H1 (cell line): ENCODE measurements at regions not wholly inside any gene's neighbourhood (a gene's known extent, or its start where the extent isn't known, plus 50 kb on each side); places are given as distances from the start of the nearest gene placed in this dataset.

Experiments
- CHD2 ChIP-seq: IDR thresholded peaks from 2 replicates; pipeline ENCODE4 v1.6.1; 2012; ENCODE audit warnings: low read length, improper control_type of control experiment
- CTBP2 ChIP-seq: IDR thresholded peaks from 2 replicates; pipeline ENCODE4 v1.7.0; 2011; ENCODE audit warnings: borderline replicate concordance, mild to moderate bottlenecking, moderate library complexity, mixed read lengths, low read length; ENCODE audit not compliant: insufficient read depth, insufficient read length
- EP300 ChIP-seq, 2 experiments: IDR thresholded peaks; 1 replicate in 1 of 2; 2 replicates in 1 of 2; pipeline ENCODE4 v1.6.1; 2011 to 2012; ENCODE audit warnings: low read depth in 2 of 2, low read length in 2 of 2, mild to moderate bottlenecking in 2 of 2, borderline replicate concordance in 1 of 2, inconsistent platforms in 1 of 2, moderate library complexity in 1 of 2
- KDM1A ChIP-seq: fragments of 200-600, 300-600 bp; sonication (generic); IDR thresholded peaks from 2 replicates; pipeline ENCODE4 v1.7.1; 2016; ENCODE audit warnings: mild to moderate bottlenecking, low read length, borderline replicate concordance
- MAFK ChIP-seq: IDR thresholded peaks from 2 replicates; pipeline ENCODE4 v1.6.1; 2012; ENCODE audit warnings: low read depth, mild to moderate bottlenecking, improper control_type of control experiment, low read length
- SUZ12 ChIP-seq: fragments of 200-600 bp; sonication (generic); IDR thresholded peaks from 2 replicates; pipeline ENCODE4 v1.6.1; 2012; ENCODE audit warnings: mild to moderate bottlenecking, inconsistent platforms, low read length, moderate library complexity, mixed read lengths
- YY1 ChIP-seq: IDR thresholded peaks from 2 replicates; pipeline ENCODE4 v1.6.1; 2011; ENCODE audit warnings: low read depth, mild to moderate bottlenecking, low read length
- ZNF274 ChIP-seq: IDR thresholded peaks from 2 replicates; pipeline ENCODE4 v1.7.0; 2012; ENCODE audit warnings: low read length, borderline replicate concordance; ENCODE audit errors: extremely low read depth
- TF ChIP-seq, protein P1 (sequence below): fragments of 300-600 bp; sonication (generic); IDR thresholded peaks from 2 replicates; pipeline ENCODE4 v1.7.1; 2012; ENCODE audit warnings: low read length, moderate library complexity, mild to moderate bottlenecking, inconsistent platforms; ENCODE audit not compliant: insufficient replicate concordance

DNA sequence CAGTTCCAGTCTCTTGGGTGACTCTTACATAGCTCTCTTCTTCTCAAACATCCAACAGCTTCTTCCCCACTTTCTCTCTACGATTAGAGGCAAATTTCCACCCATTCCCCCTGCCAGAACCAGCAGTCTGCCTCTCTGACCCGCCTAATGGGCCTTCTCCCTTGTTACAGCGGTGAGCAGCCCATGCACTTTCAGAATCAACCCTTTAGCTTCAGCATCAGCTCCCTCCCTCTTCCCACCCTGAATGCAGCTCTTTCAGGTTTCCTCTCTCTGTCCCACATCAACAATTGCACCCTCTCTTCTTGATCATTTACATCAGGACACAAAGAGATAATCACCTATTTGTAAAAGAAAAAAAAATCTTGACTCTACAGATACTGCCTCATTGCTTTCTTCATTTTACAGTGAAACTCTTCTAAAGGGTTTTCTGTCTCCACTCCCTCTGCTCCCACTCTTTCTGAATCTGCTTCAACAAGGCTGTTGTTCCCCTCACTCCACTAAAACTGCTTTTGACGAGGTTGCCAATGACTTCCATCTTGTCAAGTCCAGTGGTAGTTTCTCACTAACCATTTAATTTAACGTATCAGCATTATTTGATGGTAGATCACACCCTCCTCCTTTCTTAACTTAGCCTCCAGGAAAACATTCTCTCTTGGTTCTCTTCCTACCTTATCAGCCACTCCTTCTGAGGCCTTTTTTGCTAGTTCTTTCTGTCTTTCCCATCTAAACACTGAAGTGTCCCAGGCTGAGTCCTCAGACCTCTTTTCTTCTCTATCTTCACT, 106.6 kb downstream of the NPY start (continued):
- TF ChIP-seq, protein P1, sequence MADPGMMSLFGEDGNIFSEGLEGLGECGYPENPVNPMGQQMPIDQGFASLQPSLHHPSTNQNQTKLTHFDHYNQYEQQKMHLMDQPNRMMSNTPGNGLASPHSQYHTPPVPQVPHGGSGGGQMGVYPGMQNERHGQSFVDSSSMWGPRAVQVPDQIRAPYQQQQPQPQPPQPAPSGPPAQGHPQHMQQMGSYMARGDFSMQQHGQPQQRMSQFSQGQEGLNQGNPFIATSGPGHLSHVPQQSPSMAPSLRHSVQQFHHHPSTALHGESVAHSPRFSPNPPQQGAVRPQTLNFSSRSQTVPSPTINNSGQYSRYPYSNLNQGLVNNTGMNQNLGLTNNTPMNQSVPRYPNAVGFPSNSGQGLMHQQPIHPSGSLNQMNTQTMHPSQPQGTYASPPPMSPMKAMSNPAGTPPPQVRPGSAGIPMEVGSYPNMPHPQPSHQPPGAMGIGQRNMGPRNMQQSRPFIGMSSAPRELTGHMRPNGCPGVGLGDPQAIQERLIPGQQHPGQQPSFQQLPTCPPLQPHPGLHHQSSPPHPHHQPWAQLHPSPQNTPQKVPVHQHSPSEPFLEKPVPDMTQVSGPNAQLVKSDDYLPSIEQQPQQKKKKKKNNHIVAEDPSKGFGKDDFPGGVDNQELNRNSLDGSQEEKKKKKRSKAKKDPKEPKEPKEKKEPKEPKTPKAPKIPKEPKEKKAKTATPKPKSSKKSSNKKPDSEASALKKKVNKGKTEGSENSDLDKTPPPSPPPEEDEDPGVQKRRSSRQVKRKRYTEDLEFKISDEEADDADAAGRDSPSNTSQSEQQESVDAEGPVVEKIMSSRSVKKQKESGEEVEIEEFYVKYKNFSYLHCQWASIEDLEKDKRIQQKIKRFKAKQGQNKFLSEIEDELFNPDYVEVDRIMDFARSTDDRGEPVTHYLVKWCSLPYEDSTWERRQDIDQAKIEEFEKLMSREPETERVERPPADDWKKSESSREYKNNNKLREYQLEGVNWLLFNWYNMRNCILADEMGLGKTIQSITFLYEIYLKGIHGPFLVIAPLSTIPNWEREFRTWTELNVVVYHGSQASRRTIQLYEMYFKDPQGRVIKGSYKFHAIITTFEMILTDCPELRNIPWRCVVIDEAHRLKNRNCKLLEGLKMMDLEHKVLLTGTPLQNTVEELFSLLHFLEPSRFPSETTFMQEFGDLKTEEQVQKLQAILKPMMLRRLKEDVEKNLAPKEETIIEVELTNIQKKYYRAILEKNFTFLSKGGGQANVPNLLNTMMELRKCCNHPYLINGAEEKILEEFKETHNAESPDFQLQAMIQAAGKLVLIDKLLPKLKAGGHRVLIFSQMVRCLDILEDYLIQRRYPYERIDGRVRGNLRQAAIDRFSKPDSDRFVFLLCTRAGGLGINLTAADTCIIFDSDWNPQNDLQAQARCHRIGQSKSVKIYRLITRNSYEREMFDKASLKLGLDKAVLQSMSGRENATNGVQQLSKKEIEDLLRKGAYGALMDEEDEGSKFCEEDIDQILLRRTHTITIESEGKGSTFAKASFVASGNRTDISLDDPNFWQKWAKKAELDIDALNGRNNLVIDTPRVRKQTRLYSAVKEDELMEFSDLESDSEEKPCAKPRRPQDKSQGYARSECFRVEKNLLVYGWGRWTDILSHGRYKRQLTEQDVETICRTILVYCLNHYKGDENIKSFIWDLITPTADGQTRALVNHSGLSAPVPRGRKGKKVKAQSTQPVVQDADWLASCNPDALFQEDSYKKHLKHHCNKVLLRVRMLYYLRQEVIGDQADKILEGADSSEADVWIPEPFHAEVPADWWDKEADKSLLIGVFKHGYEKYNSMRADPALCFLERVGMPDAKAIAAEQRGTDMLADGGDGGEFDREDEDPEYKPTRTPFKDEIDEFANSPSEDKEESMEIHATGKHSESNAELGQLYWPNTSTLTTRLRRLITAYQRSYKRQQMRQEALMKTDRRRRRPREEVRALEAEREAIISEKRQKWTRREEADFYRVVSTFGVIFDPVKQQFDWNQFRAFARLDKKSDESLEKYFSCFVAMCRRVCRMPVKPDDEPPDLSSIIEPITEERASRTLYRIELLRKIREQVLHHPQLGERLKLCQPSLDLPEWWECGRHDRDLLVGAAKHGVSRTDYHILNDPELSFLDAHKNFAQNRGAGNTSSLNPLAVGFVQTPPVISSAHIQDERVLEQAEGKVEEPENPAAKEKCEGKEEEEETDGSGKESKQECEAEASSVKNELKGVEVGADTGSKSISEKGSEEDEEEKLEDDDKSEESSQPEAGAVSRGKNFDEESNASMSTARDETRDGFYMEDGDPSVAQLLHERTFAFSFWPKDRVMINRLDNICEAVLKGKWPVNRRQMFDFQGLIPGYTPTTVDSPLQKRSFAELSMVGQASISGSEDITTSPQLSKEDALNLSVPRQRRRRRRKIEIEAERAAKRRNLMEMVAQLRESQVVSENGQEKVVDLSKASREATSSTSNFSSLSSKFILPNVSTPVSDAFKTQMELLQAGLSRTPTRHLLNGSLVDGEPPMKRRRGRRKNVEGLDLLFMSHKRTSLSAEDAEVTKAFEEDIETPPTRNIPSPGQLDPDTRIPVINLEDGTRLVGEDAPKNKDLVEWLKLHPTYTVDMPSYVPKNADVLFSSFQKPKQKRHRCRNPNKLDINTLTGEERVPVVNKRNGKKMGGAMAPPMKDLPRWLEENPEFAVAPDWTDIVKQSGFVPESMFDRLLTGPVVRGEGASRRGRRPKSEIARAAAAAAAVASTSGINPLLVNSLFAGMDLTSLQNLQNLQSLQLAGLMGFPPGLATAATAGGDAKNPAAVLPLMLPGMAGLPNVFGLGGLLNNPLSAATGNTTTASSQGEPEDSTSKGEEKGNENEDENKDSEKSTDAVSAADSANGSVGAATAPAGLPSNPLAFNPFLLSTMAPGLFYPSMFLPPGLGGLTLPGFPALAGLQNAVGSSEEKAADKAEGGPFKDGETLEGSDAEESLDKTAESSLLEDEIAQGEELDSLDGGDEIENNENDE = no peak
- TF ChIP-seq ZNF274 (no peak), CTBP2 (no peak), EP300 (IDR thresholded peaks at IDR 0.05; ENCODE audit: borderline replicate concordance in 1 of 2, low read depth in 2 of 2, low read length in 2 of 2) (no peak), SUZ12 (no peak), KDM1A (no peak), CHD2 (no peak), YY1 (no peak), MAFK (no peak)
